NCI-H187 (cell line): ENCODE measurements at regions not wholly inside any gene's neighbourhood (a gene's known extent, or its start where the extent isn't known, plus 50 kb on each side); places are given as distances from the start of the nearest gene placed in this dataset.
"Not testable (repeated sequence)": the region's sequence is repeated elsewhere in the genome, so short reads cannot be mapped to it uniquely, and the experiment has no call there.

Source experiments
- DNase-seq, 2 experiments: peaks; one replicate each; lab custom pipeline; 2025; lab: John Stamatoyannopoulos, UW

DNA sequence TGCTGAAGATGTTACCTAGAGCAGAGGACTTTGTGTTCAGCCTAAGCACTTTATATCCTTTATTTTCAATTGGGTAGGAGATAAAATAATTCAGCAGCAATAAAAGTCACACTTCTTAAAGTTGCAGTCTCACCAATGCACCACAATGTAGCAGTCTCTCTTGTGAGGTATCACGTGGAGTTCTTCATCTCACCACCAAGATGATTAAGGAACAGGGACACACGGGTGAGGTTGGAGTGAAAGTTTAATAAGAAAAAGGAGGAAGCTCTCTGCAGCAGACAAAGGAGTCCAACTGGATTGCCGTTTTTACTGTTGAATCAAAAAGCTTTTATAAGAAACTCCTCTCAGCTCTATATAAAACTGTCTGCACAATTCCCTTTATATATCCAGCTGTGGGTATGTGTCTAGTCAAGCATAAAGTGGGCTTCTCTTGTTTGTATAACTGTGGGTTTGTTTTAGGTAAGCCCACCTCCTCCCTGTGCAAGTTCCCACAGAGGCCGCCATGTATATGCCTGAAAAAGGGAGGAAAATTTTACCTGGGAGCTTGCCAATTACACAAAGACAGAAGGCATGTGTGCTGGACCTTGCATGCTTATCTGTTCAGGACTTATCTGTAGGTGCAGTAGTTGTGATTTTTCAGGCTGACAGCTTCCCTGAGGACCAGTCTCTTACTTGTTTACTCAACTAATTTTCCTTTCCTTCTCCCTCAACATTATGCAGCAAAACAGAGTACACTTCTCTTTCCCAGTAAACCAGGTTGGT is 1497.2 kb upstream of the TPTE start:
- not testable (repeated sequence) for DNase-seq

DNA sequence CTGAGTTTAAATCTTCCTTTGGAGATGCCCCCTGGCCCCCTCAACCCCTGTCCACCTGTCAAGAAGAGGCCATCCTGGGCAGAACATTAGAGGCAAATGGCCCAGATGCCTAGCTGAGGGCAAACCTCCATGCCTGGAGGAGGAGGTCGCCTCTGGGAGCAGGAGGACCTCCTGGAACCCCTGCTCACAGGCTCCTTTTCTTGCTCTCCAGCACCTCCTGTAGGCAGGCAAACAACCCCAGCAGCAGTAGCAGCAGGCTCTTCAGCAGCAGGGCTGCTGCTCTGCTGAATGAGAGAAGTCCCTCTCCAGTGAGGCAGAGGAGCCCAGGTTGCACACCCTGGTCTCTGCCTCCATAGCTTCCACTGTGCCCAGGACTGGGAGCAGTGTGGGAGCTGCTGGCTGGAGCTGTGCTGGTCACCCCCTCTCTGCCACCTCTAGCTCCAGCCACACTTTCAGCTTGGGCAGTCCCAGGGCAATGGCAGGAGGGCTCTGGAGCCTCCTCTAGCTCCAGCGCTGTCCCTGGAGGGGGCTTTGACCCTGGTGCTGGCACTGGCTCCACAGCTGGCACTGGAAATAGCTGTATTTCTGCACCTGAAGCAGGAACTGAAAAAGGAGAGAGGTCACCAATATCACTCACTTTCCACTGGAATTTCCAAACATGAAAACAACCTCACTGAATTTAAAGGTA is 1494.5 kb upstream of the TPTE start:
- not testable (repeated sequence) for DNase-seq

DNA sequence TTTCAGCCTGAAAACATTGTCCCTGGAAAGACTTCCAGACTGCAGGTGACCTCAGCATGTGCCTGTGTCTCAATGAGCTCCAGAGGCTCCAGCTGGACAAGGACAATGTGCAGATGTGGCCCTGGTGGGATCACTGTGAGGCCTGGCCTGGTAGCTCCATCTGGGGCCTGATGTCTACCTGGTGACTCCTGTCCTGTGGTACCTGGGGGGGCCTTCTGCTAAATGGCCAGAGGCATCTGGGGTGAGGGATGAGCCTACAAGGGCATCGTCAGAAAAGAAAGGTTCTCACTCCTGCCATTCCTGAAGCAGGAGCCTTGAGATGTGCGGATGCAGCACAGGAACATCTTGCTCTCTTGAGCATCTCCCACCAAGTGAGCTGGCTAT is 1494.0 kb upstream of the TPTE start:
- DNase-seq: not testable (repeated sequence)

DNA sequence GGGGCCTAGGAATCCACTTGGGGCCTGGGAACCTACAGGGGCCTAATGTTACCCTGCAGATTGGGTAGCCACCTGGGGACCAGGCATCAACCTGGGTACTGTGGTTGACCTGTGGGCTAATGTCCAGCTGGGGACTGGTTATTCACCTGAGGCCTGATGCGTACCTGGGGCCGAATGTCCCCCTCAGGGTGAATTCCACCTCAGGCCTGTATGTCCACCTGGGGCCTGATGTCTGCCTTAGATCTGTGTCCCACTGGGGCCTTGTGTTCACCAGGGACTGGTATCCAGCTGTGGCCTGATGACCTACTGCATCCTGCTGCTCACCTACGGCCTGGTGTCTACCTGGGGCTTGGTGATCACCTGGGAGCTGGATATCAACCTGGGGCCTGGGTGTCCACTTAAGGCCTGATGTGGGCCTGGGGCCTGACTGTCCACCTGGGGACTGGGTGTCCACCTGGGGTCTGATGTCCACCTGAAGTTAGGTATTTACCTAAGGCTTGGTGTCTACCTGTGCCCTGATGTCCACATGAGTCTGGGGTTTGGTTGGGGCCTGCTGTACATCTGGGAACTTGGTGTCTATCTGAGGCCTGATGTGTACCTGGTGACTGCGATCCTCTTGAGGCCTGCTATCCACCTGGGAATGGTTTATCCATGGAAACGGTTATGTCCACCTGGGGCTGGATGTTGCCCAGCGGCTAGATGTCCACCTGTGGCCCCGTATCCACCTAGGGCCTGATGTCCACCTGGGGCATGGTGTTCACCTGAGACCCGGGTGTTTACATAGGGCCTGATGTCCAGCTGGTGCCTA is 1492.6 kb upstream of the TPTE start:
- DNase-seq: not testable (repeated sequence)

DNA sequence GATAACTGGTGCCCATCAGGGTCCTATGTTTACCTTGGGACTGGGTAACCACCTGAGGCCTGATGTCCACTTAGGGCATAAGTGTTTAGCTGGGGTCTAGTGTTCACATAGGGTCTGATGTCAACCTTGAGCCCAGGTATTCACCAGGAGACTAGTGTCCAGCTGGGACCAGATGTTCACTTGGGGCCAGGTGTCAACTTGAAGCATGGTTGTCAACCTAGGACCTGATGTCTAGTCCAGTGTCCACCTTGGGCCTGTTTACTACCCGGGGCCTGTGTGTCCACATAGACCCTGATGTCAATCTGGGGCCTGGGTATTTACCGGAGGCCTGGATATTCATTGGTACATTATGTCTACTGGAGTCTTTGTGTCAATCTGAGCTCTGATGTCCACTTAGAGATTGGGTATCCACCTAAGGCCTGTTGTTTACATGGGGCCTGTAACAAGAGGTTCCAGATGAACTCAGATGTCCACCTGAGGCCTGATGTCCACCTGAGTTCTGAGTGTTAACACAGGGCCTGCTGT is 1491.2 kb upstream of the TPTE start:
- DNase-seq: not testable (repeated sequence)

DNA sequence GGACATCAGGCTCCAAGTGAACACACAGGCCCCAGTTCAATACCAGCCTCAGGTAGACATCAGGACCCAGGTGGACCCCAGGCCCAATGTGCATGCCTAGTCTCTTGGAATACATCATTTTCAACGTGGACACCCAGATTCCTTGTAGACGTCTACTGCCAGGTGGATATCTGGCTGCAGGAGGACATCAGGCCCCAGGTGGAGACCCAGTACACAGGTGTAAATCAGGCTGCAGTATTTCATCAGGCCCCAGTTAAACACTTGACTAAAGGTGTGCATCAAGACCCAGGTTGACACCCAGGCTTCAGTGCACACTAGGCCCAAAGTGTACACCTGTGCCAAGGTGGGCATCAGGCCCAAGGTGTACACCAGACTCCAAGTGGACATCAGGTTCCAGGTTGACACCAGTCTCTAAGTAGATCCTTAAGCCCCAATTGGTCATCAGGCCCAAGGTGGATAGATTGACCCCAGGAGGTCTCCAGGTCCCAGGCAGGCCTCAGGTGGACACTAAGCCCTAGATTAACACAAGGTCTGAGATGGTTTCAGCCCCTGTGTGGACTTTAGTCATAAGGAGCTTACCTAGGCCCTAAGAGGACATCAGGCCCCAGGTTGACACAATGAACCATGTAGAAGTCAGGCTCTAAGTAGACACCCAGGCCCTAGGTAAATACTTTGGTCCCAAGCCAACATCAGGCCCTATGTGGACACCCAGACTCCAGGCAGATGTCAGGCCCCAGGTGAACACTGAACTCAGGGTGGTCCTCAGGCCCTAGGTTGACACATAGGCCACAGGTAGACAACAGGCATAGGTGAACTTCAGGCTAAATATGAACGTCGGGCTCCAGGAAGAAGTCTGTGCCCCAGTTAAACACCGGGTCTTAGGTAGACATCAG is 1489.7 kb upstream of the TPTE start:
- not testable (repeated sequence) for DNase-seq

DNA sequence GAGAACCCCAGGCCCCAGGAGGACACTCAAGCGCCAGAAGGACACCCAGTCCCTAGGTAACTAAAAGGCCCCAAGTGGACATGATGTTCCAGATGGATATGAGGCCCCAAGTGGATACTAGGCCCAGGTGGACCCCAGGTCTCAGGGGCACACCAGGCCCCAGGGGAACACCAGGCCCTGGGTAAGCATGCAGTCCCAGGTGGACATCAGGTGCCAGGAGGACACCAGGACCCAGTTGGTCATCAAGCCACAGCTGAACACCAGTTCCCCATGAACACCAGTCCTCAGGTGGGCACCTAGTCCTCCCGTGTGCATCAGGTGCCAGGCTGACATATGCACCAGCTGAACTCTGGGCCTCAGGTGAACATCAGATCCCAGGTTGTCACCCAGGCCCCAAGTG is 1488.8 kb upstream of the TPTE start:
- DNase-seq: not testable (repeated sequence)

DNA sequence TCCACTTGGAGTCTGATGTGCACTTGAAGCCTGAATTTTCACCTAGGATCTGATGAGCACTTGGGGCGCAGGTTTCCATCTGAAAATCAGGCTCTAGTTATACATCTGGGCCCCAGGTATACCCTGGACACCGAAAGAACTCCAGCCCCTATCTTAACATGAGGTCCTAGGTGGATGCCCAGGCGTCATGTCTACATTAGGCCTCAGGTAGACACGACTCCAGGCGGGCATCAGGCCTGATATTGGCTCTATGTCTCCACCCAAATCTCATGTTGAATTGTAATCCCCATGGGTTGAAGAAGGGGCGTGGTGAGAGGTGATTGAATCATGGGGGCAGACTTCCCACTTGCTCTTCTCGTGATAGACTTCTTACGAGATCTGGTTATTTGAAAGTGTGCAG is 1488.1 kb upstream of the TPTE start:
- DNase-seq: not testable (repeated sequence)

DNA sequence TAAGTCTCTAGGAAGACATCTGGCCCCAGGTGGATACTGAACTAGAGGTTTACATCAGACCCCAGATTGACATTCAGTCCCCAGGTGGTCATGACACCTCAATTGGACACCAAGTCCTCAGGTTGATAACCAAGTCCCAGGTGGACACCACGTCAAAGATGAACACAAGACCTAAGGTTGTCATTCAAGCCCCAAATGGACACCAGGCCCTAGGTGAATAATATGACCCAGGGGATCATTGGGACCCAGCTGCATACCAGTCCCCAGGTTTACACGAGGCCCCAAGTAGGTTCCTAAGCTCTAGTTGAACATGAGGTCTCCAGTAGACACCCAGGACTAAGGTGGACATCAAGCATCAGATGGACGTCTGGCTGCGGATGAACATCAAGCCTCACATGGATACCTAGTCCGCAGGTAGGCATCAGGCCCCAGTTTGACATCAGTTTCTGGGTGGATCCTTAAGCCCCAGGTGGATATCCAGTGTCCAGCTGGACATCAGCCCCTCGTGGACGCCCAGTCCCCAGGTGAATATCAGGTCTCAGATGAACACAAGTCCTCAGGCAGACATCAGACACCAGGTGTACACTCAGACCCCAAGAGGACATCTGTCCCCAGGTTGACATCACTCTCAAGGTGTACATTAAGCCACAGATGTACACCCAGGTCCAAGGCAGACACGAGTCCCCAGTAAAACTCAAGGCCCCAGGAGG is 1486.7 kb upstream of the TPTE start:
- DNase-seq: not testable (repeated sequence)

DNA sequence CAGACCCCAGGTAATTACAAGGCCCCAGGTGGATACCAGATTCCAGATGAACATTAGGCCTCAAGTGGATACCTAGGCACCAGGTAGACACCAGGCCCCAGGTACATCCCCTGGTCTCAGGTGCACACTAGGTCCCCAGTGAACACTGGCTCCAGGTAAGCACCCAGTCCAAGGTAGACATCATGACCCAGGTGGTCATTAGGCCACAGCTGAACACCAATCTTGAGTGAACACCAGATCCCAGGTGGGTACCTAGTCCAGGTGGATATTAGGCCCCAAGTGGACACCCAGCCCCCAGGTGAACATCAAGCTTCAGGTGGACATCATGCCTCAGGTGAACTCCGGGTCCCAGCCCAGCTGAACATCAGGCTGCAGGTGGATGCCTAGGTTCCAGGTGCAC is 1486.2 kb upstream of the TPTE start:
- DNase-seq: not testable (repeated sequence)

DNA sequence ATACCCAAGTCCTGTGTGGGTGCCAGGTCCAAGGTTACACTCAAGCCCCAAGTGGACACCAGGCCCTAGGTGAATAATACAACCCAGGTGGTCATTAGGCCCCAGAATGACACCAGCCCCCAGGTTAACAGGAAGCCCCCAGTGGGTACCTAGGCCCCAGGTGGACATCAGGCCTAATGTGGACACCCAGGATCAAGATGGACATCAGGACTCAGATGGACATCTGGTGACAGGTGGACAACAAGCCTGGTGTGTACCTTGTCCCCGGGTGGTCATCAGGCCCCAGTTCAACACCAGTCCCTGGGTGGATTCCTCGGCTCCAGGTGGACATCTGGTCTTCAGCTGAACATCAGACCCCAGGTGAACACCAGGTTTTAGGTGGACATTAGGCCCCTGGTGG is 1485.4 kb upstream of the TPTE start:
- not testable (repeated sequence) for DNase-seq

DNA sequence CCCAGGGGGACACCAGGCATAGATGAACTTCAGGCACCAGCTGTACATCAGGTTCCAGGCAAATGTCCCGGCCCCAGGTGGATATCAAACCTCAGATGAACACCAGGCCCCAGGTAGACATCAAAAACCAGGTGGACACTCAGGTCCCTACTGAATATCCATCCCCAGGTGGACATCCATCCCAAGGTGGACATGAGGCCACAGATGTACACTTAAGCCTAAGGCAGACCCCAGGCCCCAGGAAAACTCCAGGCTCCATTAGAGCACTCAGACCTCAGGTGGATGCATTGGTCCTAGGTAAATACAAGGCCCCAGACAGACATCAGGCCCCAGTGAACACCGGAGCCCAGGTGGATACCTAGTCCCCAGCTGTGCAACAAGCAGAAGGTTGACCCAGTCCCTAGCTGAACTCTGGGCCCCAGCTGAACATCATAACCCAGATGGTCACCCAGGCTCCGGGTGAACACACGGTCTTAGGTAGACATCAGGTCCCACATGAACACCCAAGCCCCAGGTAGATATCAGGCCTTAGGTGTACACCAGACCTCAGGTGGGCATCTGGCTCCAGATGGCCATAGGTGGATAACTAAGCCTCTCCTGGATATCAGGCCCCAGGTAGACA is 1484.3 kb upstream of the TPTE start:
- DNase-seq: not testable (repeated sequence)

DNA sequence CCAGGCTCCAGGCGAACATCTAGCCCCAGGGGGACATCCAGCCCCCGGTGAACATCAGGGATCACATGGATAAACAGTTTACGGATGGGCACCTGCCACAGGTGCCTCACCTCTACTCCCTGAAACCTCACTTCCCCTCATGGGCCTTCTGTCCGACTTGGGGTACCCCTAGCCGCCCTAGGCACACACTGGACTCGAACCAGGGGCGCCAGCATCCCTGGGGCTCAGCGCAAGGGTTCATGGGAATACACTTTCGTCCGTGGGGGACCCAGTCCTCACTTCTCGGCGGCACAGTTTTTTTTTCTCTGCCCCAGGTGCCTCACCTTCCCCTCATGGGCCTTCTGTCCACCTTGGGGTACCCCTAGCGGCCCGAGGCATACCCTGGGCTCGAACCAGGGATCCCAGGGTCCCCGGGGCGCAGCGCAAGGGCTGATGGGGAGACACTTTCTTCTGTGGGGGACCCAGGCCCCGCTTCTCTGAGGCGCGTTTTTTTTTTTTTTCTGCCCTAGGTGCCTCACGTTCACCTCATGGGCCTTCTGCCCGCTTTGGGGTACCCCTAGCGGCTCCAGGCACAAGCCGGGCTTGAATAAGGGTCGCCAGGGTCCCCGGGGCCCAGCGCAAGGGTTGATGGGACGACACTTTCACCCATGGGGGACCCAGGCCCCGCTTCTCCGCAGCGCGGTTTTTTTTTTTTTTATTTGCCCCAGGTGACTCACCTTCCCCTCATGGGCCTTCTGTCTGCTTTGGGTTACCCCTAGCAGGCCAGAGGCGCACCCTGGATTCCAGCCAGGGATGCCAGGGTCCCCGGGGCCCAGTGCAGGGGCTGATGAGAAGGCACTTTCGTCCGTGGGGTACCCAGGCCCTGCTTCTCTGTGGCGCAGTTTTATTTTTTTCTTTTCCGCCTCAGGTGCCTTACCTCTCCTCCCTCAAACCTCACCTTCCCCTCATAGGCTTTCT is 1483.5 kb upstream of the TPTE start:
- DNase-seq: not testable (repeated sequence)

DNA sequence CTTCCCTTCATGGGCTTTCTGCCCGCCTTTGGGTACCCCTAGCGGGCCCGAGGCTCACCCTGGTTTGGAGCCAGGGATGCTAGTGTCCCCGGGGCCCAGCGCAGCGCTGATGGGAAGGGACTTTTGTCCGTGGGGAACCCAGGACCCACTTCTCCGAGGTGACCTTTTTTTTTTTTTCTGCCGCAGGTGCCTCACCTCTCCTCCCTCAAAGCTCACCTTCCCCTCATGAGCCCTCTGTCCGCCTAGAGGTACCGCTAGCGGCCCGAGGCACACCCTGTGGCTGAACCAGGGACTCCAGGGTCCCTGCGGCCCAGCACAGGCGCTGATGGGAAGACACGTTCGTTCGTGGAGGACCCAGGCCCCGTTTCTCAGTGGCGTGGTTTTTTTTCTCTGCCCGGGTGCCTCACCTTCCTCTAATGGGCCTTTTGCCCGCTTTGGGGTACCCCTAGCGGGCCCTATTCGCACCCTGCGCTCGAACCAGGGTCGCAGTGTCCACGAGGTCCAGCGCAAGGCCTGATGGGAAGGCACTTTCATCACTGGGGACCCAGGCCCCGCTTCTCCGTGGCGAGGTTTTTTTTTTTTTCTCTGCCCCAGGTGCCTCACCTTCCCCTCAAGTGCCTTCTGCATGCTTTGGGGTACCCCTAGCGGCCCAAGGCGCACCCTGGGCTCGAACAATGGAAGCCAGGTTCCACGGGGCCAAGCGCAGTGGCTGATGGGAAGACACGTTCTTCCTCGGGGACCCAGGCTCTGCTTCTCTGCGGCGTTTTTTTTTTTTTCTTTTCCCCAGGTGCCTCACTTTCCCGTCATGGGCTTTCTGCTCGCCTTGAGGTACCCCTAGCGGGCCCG is 1481.6 kb upstream of the TPTE start:
- not testable (repeated sequence) for DNase-seq

DNA sequence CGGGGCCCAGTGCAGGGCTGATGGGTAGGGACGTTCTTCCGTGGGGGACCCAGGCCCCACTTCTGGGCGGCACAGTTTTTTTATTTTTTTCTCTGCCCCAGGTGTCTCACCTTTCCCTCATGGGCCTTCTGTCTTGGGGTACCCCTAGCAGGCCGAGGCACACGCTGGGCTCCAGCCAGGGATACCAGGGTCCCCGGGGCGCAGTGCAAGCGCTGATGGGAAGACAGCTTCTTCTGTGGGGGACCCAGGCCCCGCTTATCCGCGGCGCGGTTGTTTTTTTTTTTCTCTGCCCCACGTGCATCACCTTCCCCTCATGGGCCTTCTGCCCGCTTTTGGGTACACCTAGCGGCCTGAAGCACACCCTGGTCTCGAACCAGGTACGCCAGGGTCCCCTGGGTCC is 1481.0 kb upstream of the TPTE start:
- DNase-seq: not testable (repeated sequence)

DNA sequence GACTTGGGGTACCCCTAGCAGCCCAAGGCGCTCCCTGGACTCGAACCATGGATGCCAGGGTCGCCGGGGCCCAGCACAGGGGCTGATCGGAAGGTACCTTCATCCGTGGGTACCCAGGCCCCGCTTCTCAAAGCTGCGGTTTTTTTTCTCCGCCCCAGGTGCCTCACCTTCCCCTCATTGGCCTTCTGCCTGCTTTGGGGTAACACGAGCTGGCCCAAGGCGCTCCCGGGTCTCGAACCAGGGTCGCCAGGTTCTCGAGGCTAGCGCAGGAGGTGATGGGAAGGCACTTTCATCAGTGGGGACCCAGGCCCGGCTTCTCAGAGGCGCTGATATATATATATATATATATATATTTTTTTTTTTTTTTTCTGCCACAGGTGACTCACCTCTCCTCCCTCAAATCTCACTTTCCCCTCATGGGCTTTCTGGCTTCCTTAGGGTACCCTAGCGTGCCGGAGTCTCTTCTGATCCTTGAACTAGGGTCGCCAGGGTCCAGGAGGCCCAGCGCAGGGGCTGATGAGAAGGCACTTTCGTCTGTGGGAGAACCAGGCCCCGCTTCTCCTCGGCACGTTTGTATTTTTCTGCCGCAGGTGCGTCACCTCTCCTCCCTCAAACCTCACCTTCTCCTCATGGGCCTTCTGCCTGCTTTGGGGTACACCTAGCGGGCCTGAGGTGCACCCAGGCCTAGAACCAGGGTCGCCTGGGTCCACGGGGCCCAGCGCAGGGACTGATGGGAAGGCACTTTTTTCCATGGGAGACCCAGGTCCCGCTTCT is 1480.0 kb upstream of the TPTE start:
- not testable (repeated sequence) for DNase-seq

DNA sequence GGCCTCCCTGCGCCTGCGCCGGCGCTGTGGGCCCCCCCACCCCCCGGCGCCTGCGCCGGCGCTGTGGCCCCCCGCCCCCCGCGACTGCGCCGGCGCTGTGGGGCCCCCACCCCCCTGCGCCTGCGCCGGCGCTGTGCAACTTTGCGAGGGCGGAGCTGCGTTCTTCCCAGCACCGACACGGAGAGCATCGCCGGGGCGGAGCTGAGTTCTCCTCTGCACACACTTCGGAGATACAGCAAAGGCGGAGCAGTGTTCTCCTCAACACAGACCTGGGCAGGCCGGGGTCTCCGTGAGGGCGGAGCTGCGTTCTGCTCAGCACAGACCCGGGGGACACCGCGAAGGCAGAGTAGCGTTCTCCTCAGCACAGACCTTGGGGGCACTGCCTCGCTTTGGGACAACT is 1478.3 kb upstream of the TPTE start:
- not testable (repeated sequence) for DNase-seq
